ENCODE measurements at regions not wholly inside any gene's neighbourhood (a gene's known extent, or its start where the extent isn't known, plus 50 kb on each side); places are given as distances from the start of the nearest gene placed in this dataset.

DNA sequence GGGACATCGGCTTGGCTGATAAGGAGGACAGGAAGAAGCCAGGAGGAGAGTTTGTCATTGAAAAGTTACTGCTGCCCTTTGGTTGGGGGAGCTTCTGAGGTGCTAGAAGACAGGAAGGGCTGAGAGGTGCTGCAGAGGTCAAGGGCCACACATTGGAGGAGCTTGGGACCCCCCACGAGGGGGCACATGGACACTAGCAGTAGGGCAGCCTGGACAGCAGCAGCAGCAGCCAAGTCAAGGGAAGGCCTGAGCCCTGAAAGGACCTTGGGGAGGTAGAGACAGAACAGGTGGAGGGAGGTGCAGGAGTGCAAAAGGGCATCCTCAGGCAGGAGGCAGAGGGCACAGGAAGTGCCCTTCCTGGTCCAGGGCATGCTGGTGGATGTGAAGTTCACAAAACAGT, 439.7 kb upstream of the IGFBP3 start:
- Mint-ChIP-seq H3K4me3 (no peak overlapping the region), H3K36me3 (no peaks in the 10 kb centered on the region), H3K27ac (no peak overlapping the region), H3K4me1 (no peaks in the 10 kb centered on the region), H3K9me3 (no peaks in the 10 kb centered on the region)
- ATAC-seq (no peak), DNase-seq (ENCODE audit: low spot score in 2 of 2) (no peak)

DNA sequence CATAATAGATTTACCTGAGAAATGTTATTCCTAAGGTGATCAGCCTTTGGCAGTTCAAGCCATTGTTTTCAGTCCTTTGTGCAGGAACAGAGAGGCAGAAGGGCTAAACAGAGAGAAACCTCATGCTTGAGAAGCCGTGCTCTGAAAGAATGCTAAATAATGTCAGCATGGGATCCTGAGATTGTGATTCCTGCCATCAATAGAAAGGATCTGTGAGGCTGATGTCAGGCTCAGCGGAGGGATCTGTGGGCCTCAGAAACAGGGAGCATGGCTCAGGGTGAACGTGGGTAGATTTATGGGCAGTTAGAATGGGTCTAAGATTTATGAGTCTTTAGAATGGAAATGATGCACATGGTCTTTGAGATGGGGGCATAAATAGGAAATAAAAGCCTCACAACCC, 439.2 kb upstream of the IGFBP3 start:
- Mint-ChIP-seq H3K36me3 (no peaks in the 10 kb centered on the region), H3K4me3 (no peak overlapping the region), H3K9me3 (no peaks in the 10 kb centered on the region), H3K27ac (no peak overlapping the region), H3K4me1 (no peaks in the 10 kb centered on the region)
- no peak for ATAC-seq
- no peak for DNase-seq (ENCODE audit: low spot score in 2 of 2)

DNA sequence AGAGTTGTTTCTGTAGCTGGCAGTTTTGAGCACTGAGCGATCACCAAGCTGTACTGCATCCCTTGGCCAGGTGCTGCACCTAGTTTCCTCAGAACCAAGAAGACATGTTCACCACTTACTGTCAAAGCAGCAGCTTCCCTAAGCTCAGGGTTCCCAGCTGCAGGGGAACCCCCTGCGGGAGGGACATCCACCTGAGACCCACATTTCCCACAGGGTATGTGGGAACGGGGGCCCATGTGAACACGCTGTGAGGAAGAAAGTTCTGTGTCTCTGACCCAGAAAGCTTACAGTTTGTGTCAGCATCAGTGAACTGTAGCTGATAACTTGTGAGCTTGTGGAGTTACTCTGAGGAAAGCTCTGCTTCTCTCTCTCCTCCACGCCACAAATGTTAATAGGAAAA, 436.8 kb upstream of the IGFBP3 start:
- Mint-ChIP-seq H3K27ac (no peak overlapping the region), H3K9me3 (peaks cover 5% of the 10 kb centered on the region), H3K4me1 (no peaks in the 10 kb centered on the region), H3K4me3 (no peak overlapping the region), H3K36me3 (no peaks in the 10 kb centered on the region)
- no peak for ATAC-seq
- no peak for DNase-seq (ENCODE audit: low spot score in 2 of 2)

DNA sequence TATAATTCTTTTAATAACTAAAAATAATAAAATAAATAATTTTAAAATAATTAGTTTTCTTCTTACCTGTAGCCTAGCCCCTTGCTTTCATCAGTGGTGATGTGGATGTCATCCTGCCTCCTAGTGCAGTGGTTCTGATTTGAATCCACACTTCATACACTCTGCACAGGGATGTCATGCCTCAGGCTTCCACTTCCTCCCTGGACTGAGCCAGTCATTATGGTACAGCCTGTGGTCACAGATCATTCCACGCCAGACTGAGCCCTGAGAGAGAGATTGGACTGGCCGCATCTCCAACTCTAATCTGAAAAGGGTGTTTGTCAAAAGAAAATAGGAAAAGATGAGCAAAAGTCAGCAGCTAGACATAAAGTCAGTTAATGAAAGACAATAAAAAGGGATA, 436.2 kb upstream of the IGFBP3 start:
- ATAC-seq (no peak), DNase-seq (ENCODE audit: low spot score in 2 of 2) (no peak)
- H3K9me3 Mint-ChIP-seq, result peaks cover 5% of the 10 kb centered on the region
- no peaks in the 10 kb centered on the region for H3K36me3 Mint-ChIP-seq
- no peaks in the 10 kb centered on the region for H3K4me1 Mint-ChIP-seq
- H3K27ac Mint-ChIP-seq, result no peak overlapping the region
- H3K4me3 Mint-ChIP-seq, result no peak overlapping the region

DNA sequence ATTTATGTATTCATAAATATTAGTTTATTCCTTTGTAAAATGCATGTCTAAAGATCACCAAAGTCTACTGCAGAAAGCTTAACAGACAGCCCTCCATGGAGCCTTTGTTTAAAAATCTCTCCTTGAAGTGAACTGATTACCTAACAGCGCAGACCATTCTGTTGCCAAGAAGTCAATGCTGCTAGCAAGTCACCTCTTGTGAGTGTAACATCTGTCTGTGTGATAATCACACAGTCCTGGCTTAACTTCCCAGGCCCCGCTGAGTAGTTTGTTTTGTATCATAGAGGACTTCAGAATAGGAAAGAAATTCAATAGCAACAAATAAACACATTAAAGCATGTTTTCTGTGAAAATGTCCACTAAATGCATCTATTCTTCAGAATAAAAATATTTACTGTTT, 435.3 kb upstream of the IGFBP3 start:
- no peak for DNase-seq (ENCODE audit: low spot score in 2 of 2)
- Mint-ChIP-seq H3K4me1 (no peaks in the 10 kb centered on the region), H3K27ac (no peak overlapping the region), H3K4me3 (no peak overlapping the region), H3K36me3 (no peaks in the 10 kb centered on the region), H3K9me3 (peaks cover 5% of the 10 kb centered on the region)
- no peak for ATAC-seq

DNA sequence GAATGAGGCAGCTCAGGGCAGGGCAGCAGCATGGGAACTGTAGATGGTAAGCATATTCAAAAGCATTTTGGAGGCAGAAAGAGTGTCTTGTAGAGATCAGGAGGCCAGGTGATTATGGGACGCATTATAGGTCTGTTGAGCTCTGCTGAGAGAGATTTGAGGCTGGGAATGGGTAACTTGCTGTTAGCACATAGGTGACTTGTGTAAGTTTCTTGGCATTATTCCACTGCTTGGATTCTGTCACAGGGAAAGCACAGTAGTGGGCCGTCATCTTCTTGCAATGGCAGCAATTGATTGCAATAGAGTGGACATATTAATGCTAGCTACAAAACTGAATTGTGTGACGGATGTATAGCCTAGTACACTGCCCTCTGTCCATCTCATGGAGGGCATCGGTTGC, 434.3 kb upstream of the IGFBP3 start:
- no peak overlapping the region for H3K27ac Mint-ChIP-seq
- ATAC-seq, result no peak
- no peaks in the 10 kb centered on the region for H3K36me3 Mint-ChIP-seq
- no peak for DNase-seq (ENCODE audit: low spot score in 2 of 2)
- peaks cover 5% of the 10 kb centered on the region for H3K9me3 Mint-ChIP-seq
- no peak overlapping the region for H3K4me3 Mint-ChIP-seq
- no peaks in the 10 kb centered on the region for H3K4me1 Mint-ChIP-seq

DNA sequence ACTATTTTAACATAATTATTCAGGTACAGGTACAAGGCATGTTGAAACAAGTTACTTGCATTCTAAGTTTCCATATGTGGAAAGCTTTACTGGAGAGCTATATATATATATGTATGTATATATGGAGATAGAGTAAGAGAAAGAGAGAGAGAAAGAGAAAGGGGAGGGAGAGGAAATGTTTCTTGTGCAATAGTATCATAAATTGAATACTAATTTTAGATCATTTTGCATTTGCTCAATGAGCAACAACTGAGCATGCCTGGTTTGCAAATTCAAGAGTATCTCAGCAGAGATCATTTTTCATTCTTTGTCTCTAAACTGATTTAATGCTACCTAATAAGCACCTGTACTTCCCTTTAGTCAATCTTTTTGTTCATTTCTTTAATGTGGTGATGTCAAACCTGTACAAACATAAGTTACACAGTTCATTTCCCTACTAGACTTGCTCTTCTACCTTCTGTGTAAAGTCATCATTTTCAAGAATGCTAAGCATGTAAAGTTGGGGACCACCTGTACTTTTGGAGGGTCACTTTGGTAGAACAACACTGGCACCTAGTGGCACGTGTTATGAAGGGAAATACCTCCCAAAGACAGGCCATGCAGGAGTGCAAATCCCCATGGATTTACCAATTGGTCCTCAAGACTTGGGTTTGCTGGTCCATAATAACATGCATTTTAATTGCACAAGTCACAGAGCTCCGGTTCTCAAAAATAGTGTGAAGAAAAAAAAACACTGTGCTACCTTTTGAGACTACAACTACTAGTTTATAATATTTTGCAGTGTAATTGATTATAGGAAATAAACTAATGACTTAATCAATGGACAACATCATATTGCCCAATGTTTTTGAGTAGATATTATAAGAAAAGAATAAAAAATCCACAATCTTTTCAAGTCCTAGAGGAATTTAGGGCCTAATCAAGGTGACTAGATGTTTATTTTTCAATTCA, 431.2 kb upstream of the IGFBP3 start:
- no peaks in the 10 kb centered on the region for H3K36me3 Mint-ChIP-seq
- DNase-seq (ENCODE audit: low spot score in 2 of 2), result no peak
- no peak for ATAC-seq
- no peak overlapping the region for H3K27ac Mint-ChIP-seq
- H3K9me3 Mint-ChIP-seq, result peaks cover 9% of the 10 kb centered on the region
- no peak overlapping the region for H3K4me3 Mint-ChIP-seq
- no peaks in the 10 kb centered on the region for H3K4me1 Mint-ChIP-seq

DNA sequence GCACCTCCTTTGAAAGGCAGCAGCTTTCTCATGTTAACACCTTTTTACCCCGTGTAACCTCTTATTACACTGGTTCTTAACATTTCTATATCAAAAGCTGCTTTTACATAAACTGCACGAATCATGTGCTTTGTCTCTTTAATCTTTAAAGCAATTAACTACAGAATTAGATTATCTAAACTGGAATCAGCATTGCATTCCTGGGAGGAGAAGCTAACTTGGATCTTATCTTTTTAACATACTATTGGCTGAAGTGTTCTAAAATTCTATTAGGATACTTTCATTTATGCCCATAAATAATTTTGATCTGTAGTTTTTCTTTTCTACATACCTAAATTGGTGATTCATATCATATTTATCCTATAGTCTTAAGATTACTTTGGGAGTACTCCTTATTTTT, 428.4 kb upstream of the IGFBP3 start:
- Mint-ChIP-seq H3K36me3 (no peaks in the 10 kb centered on the region), H3K9me3 (peaks cover 15% of the 10 kb centered on the region), H3K4me1 (no peaks in the 10 kb centered on the region), H3K27ac (no peak overlapping the region), H3K4me3 (no peak overlapping the region)
- no peak for DNase-seq (ENCODE audit: low spot score in 2 of 2)
- no peak for ATAC-seq

DNA sequence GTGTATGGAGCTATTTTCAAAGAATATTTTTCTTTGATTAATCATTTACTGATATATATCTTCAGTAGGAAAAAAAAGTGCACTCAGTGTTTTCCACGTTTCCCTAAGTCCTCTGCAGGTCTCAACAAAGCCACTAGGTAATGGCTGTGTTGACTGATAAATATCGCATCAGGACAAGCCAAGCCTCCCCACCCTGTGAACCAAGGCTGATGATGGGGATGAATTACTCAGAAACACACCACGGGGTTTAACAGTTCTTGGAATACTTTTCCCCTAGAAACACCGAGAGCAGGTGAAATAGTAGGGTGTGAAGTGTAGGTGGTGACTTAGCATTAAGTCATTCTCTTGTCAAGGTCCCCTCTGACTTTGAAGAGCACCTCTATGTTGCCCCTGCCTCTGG, 423.5 kb upstream of the IGFBP3 start:
- H3K27ac Mint-ChIP-seq, result no peak overlapping the region
- H3K36me3 Mint-ChIP-seq, result no peaks in the 10 kb centered on the region
- ATAC-seq, result no peak

DNA sequence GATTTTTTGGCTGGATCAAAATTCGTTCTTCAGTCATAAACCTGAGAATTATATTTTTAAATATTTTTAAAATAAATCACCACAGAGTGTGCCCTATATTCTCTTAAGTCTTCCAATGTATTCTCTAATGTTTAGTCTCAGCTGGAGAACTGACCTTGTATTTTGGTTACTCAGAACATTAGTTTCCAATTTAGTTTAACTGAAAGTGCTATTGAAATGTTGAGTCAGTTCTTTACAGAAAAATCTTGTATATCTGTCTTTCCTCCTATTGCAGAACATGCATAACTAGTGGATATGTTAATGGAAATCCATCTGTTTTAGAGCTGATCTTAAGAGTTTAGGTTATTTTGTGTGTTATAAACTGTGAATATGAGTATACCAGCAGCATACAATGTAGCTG, 422.7 kb upstream of the IGFBP3 start:
- Mint-ChIP-seq H3K4me3 (no peak overlapping the region), H3K9me3 (peaks cover 22% of the 10 kb centered on the region), H3K4me1 (no peaks in the 10 kb centered on the region), H3K27ac (no peak overlapping the region), H3K36me3 (no peaks in the 10 kb centered on the region)
- DNase-seq (ENCODE audit: low spot score in 2 of 2), result no peak
- no peak for ATAC-seq

More for the DNA sequence above, 423.5 kb upstream of the IGFBP3 start:
- DNase-seq (ENCODE audit: low spot score in 2 of 2), result no peak
- Mint-ChIP-seq H3K4me1 (no peaks in the 10 kb centered on the region), H3K9me3 (peaks cover 16% of the 10 kb centered on the region), H3K4me3 (no peak overlapping the region)

DNA sequence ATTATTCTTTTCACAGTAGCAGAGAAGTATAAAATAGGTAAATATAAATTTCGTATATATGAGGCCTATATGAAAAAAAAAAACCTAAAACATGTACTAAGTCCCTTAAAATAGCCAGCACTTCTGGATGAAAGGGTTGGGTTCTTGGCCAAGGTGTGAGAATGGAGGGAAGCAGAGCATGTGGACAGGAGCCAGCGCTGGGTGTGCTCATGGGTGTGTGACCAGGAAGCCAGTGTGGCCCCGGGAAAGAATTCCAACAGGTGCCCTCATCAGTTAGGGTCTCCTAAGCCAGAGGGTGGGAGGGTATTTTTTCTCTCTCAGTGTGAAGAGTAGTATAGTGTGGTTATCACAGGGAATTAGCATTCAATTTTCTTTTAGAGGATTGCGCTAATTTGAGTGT, 401.9 kb upstream of the IGFBP3 start:
- Mint-ChIP-seq H3K9me3 (peaks cover 3% of the 10 kb centered on the region), H3K4me3 (no peak overlapping the region), H3K4me1 (no peaks in the 10 kb centered on the region), H3K27ac (no peak overlapping the region), H3K36me3 (no peaks in the 10 kb centered on the region)
- ATAC-seq, result no peak
- DNase-seq (ENCODE audit: low spot score in 2 of 2), result no peak

DNA sequence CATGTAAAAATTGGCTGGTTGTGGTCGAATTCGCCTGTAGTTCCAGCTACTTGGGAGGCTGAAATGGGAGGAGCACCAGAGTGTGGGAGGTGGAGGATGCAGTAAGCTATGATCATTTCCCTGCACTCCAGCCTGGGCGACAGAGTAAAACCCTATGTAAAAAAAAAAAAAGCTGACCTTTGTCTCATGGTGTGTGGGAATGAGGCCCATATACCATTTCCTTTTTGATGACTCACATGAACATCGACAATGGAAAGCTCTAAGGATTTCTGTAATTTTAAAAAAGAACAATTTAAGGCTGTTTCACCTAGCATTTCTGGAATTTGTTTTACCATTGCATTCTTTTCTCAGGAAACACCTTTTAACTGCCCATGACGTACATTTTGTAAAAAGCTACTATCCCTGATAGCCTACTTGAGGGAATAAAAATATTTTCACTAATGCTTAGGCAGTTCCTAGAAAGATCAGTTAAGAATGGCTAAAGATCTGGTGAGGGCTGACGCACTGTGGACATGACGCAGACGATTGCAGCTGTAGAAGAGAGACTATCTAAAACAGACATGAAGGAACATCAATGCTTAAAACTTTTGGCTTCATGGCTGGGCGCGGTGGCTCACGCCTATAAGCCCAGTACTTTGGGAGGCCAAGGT, 400.6 kb upstream of the IGFBP3 start:
- peaks cover 3% of the 10 kb centered on the region for H3K9me3 Mint-ChIP-seq
- H3K4me3 Mint-ChIP-seq, result no peak overlapping the region
- ATAC-seq (no peak), DNase-seq (ENCODE audit: low spot score in 2 of 2) (no peak)
- no peaks in the 10 kb centered on the region for H3K36me3 Mint-ChIP-seq
- H3K4me1 Mint-ChIP-seq, result no peaks in the 10 kb centered on the region
- H3K27ac Mint-ChIP-seq, result no peak overlapping the region

DNA sequence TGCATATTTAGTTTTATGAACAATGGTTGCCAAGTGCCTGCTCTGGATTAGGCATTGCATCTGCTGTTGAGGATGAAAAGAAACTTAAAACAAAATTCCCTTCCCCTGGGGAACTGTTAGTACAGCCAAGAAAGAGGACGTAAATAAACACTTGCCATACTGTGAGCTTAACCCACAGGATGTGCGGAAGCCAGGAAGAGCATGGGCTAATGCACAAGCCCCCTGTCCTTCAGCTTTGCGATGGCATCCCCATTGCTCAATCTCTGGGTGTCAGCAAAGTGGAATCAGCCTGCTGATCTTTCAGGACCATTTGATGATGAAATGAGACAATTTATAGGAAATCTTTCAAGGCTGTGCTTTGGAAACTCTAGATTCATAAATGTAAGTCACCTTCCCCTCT, 399.9 kb upstream of the IGFBP3 start:
- no peak for DNase-seq (ENCODE audit: low spot score in 2 of 2)
- ATAC-seq, result no peak
- no peak overlapping the region for H3K27ac Mint-ChIP-seq

DNA sequence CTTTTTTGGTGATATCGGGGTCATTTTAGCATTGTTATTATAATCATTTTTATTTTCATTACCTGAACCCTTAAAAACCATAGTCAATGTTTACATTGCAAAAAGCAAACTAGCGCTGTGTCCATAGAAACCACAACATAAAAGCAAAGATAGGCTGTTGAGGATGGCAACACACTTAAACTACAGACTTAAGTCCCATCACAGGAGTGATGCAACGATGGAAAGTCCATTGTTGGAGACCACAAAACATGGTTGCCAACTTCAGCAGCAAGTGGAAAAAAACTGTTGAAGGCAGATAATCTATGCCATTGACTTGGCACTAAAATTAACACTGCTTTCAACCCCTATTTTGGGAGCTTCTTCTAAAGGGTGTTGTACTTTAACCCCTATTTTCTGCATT, 398.8 kb upstream of the IGFBP3 start:
- Mint-ChIP-seq H3K27ac (no peak overlapping the region), H3K4me1 (no peaks in the 10 kb centered on the region), H3K9me3 (peaks cover 3% of the 10 kb centered on the region), H3K36me3 (no peaks in the 10 kb centered on the region), H3K4me3 (no peak overlapping the region)
- DNase-seq (ENCODE audit: low spot score in 2 of 2) (no peak), ATAC-seq (no peak)

More for the DNA sequence above, 399.9 kb upstream of the IGFBP3 start:
- no peaks in the 10 kb centered on the region for H3K4me1 Mint-ChIP-seq
- no peaks in the 10 kb centered on the region for H3K36me3 Mint-ChIP-seq
- peaks cover 5% of the 10 kb centered on the region for H3K9me3 Mint-ChIP-seq
- H3K4me3 Mint-ChIP-seq, result no peak overlapping the region

DNA sequence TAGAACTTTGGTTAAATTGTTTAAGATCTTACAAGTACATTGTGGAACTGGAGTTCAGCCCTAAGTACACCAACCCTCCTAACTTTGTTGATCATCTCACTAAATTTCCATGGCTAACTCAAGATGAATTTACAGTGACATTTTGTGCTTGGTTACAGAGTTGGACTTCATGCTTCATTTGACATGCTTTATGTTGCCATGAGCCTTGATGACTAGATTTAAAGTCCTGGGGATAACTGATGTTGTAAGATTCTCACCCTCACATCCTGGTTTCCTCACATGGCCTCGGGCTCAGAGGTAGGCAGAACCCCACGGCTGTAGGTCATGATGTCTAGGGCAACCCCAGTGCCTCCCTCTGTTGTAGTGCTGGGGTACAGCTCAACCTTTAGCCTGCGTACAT, 397.2 kb upstream of the IGFBP3 start:
- DNase-seq (ENCODE audit: low spot score in 2 of 2), result no peak
- Mint-ChIP-seq H3K9me3 (peaks cover 6% of the 10 kb centered on the region), H3K4me3 (no peak overlapping the region), H3K27ac (no peak overlapping the region), H3K36me3 (no peaks in the 10 kb centered on the region), H3K4me1 (no peaks in the 10 kb centered on the region)
- no peak for ATAC-seq

DNA sequence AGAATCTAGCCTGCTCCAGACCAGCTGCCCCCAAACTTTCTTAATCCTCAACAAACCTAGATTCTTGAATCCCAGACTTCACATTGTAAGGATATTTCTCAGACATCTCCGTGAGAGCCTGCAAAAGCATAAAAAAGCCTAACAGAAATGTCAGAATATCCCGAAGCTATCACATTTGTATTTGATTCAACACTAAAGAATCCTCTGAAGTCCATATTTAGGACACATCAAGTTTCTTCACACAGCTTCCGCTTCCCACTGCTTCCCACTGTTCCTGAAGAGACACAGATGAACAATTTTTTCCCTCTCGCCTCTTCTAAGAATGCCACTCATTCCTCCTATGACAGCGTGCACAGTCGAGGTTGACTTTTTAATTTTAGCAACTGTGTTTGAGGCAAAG, 396.2 kb upstream of the IGFBP3 start:
- DNase-seq (ENCODE audit: low spot score in 2 of 2) (no peak), ATAC-seq (no peak)
- Mint-ChIP-seq H3K9me3 (peaks cover 7% of the 10 kb centered on the region), H3K27ac (no peak overlapping the region), H3K4me3 (no peak overlapping the region), H3K4me1 (no peaks in the 10 kb centered on the region), H3K36me3 (no peaks in the 10 kb centered on the region)
